ENCODE measurements at regions not wholly inside any gene's neighbourhood (a gene's known extent, or its start where the extent isn't known, plus 50 kb on each side); places are given as distances from the start of the nearest gene placed in this dataset.

GRCh38 chr3:20388971-20389370, 203.0 kb upstream of the SGO1 start:
- ChIA-PET POLR2A (no interaction called here), CTCF (no interaction called here)
- BruUV-seq (replicated peaks): no TSS peak
- Histone ChIP-seq H3K27ac (ENCODE audit: low read length) (no peak overlapping the region), H3K27me3 (ENCODE audit: control insufficient read depth, insufficient read depth, low read length) (no peaks in the 10 kb centered on the region), H3K4me3 (ENCODE audit: low read depth in 2 of 2, low read length in 2 of 2) (no peak overlapping the region), H3K9me3 (ENCODE audit: control insufficient read depth, insufficient read depth, low read depth, low read length) (no peaks in the 10 kb centered on the region), H3K4me1 (ENCODE audit: control insufficient read depth, insufficient read depth, low read length) (no peaks in the 10 kb centered on the region), H3K36me3 (ENCODE audit: control insufficient read depth, insufficient read depth, low read length) (no peaks in the 10 kb centered on the region)
- in situ Hi-C loops (cut with HindIII; ENCODE audit: low pct_unique_long_range_greater_than_20kb, low sequenced_read_pairs) (no loop called here), intact Hi-C loops (cut with micrococcal nuclease; ENCODE audit: unreplicated experiment) (no loop called here)
- DNase-seq (ENCODE audit: low read depth, low spot score) (no peak), ATAC-seq (no peak)
- TF ChIP-seq POLR2AphosphoS5 (IDR thresholded peaks at IDR 0.05; ENCODE audit: low read depth, low read length) (no peak), SIN3A (IDR thresholded peaks at IDR 0.05; ENCODE audit: borderline replicate concordance, insufficient read depth, low read depth, low read length) (no peak), REST (IDR thresholded peaks at IDR 0.05; ENCODE audit: insufficient read depth in 1 of 2, low read depth in 2 of 2, low read length in 1 of 2) (no peak), TCF7L2 (IDR thresholded peaks at IDR 0.05; ENCODE audit: low read depth, low read length) (no peak)
- TF ChIP-seq, protein P1, sequence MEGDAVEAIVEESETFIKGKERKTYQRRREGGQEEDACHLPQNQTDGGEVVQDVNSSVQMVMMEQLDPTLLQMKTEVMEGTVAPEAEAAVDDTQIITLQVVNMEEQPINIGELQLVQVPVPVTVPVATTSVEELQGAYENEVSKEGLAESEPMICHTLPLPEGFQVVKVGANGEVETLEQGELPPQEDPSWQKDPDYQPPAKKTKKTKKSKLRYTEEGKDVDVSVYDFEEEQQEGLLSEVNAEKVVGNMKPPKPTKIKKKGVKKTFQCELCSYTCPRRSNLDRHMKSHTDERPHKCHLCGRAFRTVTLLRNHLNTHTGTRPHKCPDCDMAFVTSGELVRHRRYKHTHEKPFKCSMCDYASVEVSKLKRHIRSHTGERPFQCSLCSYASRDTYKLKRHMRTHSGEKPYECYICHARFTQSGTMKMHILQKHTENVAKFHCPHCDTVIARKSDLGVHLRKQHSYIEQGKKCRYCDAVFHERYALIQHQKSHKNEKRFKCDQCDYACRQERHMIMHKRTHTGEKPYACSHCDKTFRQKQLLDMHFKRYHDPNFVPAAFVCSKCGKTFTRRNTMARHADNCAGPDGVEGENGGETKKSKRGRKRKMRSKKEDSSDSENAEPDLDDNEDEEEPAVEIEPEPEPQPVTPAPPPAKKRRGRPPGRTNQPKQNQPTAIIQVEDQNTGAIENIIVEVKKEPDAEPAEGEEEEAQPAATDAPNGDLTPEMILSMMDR (IDR thresholded peaks at IDR 0.05): no peak

DNA sequence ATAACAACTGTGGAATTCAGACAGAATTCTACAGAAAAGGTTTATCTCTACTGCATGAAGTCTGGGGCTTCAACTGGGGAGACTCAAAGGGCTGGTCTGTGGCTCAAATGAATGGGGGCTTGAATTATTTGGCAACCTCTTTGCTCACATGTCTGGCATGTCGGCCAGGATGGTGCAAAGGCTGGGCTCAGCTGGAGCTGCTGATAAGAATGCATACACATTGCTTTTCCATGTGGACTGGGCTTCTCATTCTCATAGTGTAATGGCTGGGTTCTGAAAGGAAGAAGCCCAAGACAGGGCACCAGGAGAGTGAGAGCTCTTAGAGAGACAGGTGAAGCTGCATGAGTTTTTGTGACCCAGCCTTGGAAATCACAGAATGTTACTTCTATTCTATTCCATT, 194.3 kb upstream of the SGO1 start:
- CTCF ChIA-PET: no interaction called here
- no peaks in the 10 kb centered on the region for H3K27me3 ChIP-seq (ENCODE audit: control insufficient read depth, insufficient read depth, low read length)
- TF ChIP-seq SIN3A (IDR thresholded peaks at IDR 0.05; ENCODE audit: borderline replicate concordance, insufficient read depth, low read depth, low read length) (no peak), POLR2AphosphoS5 (IDR thresholded peaks at IDR 0.05; ENCODE audit: low read depth, low read length) (no peak), REST (IDR thresholded peaks at IDR 0.05; ENCODE audit: insufficient read depth in 1 of 2, low read depth in 2 of 2, low read length in 1 of 2) (no peak), TCF7L2 (IDR thresholded peaks at IDR 0.05; ENCODE audit: low read depth, low read length) (no peak)
- TF ChIP-seq, protein P1 (IDR thresholded peaks at IDR 0.05): no peak
- no TSS peak for BruUV-seq (replicated peaks)
- H3K36me3 ChIP-seq (ENCODE audit: control insufficient read depth, insufficient read depth, low read length): no peaks in the 10 kb centered on the region
- POLR2A ChIA-PET: no interaction called here
- DNase-seq (ENCODE audit: low read depth, low spot score): no peak
- H3K4me3 ChIP-seq (ENCODE audit: low read depth in 2 of 2, low read length in 2 of 2): no peak overlapping the region
- in situ Hi-C loops (cut with HindIII; ENCODE audit: low pct_unique_long_range_greater_than_20kb, low sequenced_read_pairs) (no loop called here), intact Hi-C loops (cut with micrococcal nuclease; ENCODE audit: unreplicated experiment) (no loop called here)
- H3K27ac ChIP-seq (ENCODE audit: low read length): no peak overlapping the region
- no peak for ATAC-seq
- H3K9me3 ChIP-seq (ENCODE audit: control insufficient read depth, insufficient read depth, low read depth, low read length): no peaks in the 10 kb centered on the region
- H3K4me1 ChIP-seq (ENCODE audit: control insufficient read depth, insufficient read depth, low read length): no peaks in the 10 kb centered on the region

Data from Panc1 (cell line).